Limb (tissue), 2 donors: ENCODE measurements at regions not wholly inside any gene's neighbourhood (a gene's known extent, or its start where the extent isn't known, plus 50 kb on each side); places are given as distances from the start of the nearest gene placed in this dataset.

Experiments used
- DNase-seq, 2 donors: peaks; one replicate each; pipeline ENCODE4 v3.0.0-alpha.2; 2016; ENCODE audit errors: extremely low spot score in 2 of 2

GRCh38 chr6:23343610-23344306, 774.4 kb downstream of the HDGFL1 start:
- no peak for DNase-seq

- DNase-seq, result no peak
Measured at GRCh38 chr6:23348185-23348584, 777.8 kb upstream of the NRSN1 start.

GRCh38 chr6:23349521-23350147, 776.4 kb upstream of the NRSN1 start:
- DNase-seq, result no peak

- DNase-seq, result no peak
Measured at GRCh38 chr6:23350752-23351453, 775.1 kb upstream of the NRSN1 start.

GRCh38 chr6:23354004-23354403, 772.0 kb upstream of the NRSN1 start:
- DNase-seq, result no peak

- DNase-seq, result no peak
Measured at GRCh38 chr6:23357185-23357766, 768.7 kb upstream of the NRSN1 start.

GRCh38 chr6:23365732-23366131, 760.3 kb upstream of the NRSN1 start:
- DNase-seq, result no peak

- DNase-seq, result no peak
Measured at GRCh38 chr6:23367311-23367710, 758.7 kb upstream of the NRSN1 start.

- DNase-seq, result no peak
Measured at GRCh38 chr6:23368557-23368956, 757.5 kb upstream of the NRSN1 start.

- no peak for DNase-seq
Measured at GRCh38 chr6:23370051-23370450, 756.0 kb upstream of the NRSN1 start.

- DNase-seq, result no peak
Measured at GRCh38 chr6:23371132-23371915, 754.7 kb upstream of the NRSN1 start.

GRCh38 chr6:23377830-23378229, 748.2 kb upstream of the NRSN1 start:
- no peak for DNase-seq

- no peak for DNase-seq
Measured at GRCh38 chr6:23380465-23380864, 745.5 kb upstream of the NRSN1 start.

GRCh38 chr6:23388086-23388783, 737.8 kb upstream of the NRSN1 start:
- no peak for DNase-seq

GRCh38 chr6:23389386-23389785, 736.6 kb upstream of the NRSN1 start:
- DNase-seq, result no peak

GRCh38 chr6:23390221-23390620, 735.8 kb upstream of the NRSN1 start:
- DNase-seq, result no peak

- DNase-seq, result peak in 1 of 2 donors; percentile 26
Measured at GRCh38 chr6:23394681-23395080, 731.3 kb upstream of the NRSN1 start.

GRCh38 chr6:23395381-23395780, 730.6 kb upstream of the NRSN1 start:
- DNase-seq, result no peak

GRCh38 chr6:23396949-23397348, 729.1 kb upstream of the NRSN1 start:
- no peak for DNase-seq

- no peak for DNase-seq
Measured at GRCh38 chr6:23403460-23403859, 722.6 kb upstream of the NRSN1 start.

- no peak for DNase-seq
Measured at GRCh38 chr6:23409531-23409930, 716.5 kb upstream of the NRSN1 start.
